SKM-1 (cell line): ENCODE measurements at regions not wholly inside any gene's neighbourhood (a gene's known extent, or its start where the extent isn't known, plus 50 kb on each side); places are given as distances from the start of the nearest gene placed in this dataset.
"Not testable (repeated sequence)": the region's sequence is repeated elsewhere in the genome, so short reads cannot be mapped to it uniquely, and the experiment has no call there.

Source experiments
- DNase-seq: peaks from one replicate; lab custom pipeline; 2025; ENCODE audit not compliant: unreplicated experiment; lab: John Stamatoyannopoulos, UW

DNA sequence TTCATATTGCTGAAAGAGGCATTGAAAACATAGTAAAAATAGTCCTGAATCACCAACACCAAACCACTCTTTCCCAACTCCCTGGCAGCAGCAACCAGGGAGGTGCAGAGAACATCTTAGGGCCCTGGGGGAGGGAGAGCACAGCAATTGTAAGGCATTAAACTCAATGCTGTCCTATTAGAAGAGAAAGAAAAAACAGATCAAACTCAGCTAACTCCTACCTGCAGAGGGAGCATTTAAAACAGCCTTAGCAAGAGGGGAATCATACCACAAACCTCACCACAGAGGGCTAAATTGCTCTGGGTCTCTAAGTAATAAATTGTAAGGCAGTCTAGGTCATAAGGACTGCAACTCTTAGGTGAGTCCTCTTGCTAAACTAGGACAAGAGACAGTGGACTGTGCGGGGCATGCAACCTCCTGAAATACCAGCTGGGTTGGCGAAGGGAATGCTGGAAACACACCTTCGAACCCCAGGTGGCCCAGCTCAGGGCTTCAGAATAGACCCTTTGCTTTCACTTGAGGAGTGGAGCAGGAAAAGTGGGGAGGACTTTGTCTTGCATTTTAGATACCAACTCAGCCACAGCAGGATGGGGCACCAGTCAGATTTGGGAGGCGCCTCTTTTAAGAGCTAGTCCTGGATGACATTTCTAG is 697.1 kb upstream of the FAT3 start:
- DNase-seq = no peak

DNA sequence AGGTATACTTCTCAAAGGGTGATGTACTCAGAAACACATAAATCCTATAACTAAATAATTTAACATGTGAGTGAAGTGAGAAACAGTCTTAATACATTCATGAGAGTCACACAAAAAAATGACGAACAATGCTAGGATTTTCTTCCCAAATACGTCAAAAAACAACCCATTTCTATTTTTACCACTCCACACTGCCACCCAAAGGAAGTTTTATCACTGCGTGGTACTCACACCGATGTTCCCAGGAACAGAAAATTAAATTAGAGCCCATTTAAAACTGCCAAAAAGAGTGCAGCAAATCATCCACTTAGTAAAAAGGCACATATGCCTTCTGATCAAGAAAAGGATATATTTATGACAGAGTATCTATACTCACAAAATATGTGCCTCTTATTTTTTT is 710.9 kb upstream of the FAT3 start:
- no peak for DNase-seq

DNA sequence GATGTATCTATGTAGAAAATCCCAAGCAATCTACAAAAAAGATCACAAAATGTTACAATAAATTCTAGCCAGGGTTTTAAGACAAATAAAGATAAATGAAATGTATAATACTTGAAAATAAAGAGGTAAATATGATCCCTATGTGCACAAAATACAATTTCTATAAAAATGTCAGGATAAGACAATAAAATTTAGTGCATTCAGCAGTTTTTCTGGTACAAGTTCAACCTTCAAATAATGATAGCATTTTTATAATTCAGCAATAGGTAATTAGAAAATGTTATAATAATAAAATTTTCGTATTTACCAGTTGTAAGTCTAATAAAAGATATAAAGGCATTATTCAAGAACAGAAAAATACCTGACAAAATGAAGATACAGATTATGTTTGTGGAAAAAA is 726.8 kb upstream of the FAT3 start:
- no peak for DNase-seq

DNA sequence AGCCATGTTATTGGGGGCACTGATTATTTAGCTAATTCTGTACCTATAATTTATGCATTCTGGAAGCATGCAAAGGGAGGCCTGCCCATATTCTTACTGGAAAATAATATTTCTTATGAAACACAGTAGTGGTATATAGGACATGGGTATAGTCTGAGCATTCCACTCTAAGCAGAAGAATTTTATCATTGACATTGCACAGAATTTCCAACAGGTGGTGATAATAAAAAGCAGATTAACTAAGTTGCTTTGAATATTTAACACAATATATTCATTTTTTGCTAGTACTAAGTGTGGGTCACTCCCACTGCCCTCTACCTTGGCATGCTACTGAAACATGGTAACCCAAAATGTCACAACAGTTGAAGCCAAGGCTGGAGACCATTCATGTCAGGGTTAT is 728.8 kb upstream of the FAT3 start:
- DNase-seq = no peak

DNA sequence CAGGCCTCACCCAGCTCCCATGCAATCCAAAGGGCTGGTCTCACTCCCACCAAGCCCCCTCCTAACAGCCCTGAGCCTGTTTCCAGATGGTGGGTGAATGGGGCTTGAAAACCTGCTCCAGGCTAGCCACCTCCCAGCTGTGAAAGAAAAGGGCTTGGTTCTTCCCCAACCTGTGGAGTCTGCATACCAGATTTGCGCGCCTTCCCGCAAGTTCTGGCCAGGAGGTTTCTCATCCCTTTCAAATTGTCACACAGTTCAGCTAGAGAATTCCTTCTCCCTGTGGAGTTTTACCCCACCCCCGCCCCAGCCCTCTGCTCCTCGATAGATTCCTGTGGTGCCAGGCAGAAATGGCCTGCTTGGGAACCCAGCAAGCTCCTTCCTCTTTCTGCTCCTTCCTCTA is 734.6 kb upstream of the FAT3 start:
- DNase-seq = no peak

DNA sequence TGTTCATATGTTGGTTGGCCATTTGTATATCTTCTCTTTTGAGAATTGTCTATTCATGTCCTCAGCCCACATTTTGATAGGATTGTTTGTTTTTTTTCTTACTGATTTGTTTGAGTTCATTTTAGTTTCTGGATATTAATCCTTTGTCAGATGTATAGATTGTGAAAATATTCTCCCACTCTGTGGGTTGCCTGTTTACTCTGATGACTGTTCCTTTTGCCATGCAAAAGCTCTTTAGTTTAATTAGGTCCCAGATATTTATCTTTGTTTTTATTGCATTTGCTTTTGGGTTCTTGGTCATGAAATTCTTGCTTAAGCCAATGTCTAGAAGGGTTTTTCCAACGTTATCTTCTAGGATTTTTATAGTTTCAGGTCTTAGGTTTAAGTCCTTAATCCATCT is 740.7 kb upstream of the FAT3 start:
- not testable (repeated sequence) for DNase-seq

DNA sequence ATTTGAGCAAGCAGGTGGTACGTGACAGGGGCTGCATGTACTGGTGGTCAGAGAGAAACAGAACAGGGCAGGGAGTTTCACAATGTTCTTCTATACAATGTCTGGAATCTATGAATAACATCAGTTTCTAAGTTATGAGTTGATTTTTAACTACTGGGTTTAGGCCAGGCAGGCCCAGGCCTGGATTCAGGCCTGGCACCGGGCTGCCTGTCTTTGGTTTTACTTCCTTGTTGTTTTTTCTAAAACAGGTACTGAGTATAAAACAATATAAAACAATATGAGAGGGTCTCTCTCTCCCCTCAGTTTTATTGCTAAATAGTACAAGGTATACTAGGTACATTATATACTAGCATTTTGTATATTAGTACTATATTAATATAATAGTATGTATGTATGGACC is 742.7 kb upstream of the FAT3 start:
- DNase-seq = not testable (repeated sequence)

DNA sequence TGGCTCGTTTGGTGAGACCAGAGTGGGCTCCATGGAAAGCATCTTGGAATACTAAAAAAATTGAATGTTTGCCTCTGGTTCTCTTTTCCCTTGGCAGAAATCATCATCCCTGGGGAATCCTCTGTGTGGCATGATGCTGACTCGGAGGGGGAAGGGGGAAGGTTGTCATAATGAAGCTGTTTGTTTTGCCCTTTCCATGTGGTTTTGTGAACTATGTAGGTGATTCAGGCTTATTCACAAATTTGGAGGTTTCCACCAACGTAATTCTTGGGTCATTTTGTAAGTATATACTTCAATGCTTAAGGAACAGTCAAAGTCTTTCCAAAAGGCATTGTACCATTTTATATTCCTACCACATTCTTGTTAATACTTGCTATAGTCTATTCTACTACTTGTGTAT is 754.0 kb upstream of the FAT3 start:
- no peak for DNase-seq

DNA sequence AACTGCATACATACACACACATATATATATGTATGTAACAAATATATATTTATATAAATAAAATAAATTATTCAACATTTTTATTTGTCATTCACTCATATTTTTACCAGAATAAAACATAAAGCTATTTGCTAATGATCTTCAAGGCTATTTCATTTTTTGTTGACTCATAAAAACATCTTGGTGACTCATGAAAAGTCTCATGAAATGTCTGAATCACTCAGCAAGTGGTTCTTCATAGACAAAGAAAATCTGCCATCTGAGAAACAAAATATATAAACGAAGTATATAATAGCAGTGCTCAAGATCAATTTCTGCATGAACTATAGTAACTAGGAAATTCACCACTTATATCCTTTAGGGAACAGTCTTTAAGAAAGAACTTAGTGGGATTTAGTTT is 764.8 kb upstream of the FAT3 start:
- no peak for DNase-seq

DNA sequence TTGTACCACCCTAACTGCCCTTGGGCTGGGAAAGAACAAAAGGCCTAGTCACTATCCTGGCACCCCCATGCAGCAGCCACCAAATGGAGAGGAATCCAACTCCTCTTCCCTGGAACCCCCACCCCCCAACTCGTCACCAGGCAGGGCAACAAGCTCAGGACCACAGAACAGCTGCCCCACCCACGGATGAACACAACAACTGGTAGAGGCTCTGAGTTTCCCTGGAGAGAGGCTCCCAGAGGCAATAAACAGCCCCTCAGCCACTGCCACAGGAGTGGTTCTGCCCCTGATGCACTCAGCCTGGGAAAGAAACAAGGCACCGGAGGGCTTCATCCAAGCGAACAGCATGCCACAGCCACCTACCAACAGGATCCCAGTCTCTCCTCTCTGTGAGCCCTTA is 778.4 kb upstream of the FAT3 start:
- DNase-seq = no peak

DNA sequence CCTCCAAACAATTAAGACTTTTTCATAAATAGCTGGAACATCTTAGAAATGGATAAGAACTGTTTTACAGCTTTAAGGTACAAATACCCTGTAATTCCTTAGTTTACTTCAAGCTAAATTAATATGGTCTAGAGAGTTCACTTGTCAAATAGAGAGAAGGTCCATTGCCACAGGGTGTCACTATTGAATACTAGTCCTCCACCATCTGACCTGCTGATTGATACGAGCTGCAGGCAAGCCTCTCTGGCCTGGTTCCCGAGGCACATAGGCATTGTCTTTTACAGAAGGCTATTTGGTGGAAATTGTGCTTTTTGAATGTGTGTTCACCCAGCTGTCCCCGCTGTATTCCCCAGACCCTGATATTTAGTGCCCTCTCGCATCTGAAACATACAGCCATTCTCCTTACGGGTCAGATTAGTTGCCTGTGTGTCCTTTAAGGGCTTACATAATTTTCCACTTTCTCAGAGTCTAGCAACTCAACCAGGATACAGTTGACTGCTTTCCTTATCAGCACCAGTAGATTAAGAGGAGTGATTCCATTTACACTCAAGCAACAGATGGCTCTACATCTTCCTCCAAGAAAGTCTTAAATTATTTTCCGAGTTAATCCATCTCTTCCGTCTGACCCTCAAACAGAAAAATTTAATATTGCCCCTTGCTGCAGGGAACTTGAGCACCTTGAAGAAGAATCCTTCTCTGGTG is 788.8 kb upstream of the FAT3 start:
- DNase-seq = no peak

DNA sequence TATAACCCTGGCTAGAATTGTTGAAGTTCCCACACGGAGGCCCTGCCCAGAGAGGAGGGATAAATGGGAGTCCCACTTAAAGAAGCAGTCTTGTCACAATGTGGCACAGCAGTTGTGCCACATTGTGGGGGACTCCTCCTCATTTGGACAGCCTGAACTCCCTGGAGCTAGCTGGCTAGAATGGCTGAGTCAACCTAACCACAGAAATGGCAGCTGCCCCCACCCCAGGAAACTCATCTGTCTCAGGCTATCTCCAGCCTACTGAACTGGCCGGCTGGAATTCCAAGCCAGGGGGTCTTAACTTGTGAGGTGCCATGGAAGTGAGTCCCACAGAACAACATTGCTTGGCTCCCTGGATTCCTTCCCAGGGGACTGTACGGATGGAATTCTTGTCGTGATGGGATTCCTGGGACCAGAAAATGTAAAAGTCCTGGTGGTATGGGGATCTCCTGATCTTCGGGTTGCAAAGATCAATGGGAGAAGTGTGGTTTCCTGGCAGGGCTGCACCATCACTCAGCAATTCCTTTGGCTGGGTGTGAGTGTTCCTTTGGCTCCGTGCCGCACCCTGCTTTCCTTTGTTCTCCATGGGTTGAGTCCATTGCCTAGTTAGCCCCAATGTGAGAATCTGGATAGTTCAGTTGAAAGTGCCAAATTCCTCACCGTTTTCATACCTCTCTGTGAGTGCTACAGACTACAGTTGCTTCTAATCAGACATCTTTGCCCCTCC is 791.2 kb upstream of the FAT3 start:
- DNase-seq = no peak

DNA sequence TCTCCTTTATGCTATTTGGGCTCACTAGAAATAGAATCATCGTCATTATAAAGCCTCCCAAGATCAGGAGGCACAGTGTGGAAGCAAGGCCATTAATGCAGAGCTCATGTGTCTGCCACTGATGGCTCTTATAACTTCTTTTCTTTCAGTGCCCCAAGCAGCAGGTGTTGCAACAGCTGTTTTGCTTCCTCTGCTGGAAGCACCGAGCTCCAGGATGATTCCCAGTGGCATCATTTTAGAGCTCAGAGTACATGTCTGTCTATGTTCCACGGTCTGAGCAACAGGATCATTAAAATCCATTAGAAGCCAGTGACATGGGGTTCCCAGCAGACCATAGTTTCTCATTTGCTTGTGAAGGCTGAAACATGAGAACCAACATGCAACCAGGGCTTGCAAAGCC is 803.0 kb upstream of the FAT3 start:
- no peak for DNase-seq

DNA sequence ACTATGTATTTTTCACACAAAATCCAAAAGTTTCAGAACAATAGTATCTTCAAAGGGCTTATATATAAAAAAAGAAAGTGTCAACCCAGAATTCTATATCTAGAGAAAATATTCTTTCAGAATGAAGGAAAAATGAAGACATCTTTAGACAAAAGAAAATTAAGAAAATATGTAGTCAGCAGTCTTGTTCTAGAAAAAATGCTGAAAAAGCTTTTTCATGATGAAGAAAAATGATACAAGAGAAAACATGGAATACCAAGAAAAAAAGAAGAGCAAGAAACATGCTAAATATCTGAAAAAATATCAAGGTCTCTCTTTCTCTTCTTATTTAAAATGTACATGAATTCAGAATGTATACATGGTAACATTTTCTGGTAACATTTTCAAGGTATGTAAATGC is 816.8 kb upstream of the FAT3 start:
- DNase-seq = no peak

DNA sequence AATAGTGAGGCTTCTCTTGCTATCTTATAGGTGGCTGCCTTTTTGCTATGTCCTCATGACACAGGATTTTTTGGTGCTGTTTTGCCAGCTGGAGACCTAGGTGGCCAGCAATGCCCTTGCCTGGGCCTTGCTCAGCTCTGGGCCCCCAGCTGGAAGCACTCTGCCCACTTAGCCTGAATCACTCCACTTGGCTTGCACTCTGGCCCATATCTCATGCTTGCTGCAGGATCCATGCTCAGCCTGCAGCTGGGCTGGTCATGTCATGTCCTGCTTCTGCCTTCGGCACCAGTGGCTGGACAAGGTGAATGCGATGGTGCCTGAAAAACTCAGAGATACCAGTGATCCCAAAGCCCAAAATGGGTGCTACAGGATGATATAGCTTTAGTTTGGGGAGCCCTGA is 818.6 kb upstream of the FAT3 start:
- DNase-seq = no peak

DNA sequence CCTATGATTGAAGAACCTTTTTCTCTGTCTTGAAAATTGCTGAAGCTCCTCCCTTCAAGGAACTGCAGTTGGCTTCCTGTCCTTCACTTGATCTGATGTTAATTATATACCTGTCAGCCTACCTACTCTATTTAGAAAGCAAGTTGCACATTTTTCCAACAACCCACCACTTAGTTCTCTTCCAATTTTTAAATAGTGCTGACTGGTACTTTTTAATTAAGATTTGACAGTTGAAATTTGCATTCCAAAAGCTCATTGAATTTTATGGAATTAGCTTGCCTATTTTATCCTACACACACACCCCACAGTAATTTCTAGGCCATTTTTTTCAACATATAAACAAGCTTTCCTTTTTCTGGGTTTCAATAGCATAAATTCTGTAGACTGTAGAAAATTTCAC is 820.3 kb upstream of the FAT3 start:
- DNase-seq = no peak

DNA sequence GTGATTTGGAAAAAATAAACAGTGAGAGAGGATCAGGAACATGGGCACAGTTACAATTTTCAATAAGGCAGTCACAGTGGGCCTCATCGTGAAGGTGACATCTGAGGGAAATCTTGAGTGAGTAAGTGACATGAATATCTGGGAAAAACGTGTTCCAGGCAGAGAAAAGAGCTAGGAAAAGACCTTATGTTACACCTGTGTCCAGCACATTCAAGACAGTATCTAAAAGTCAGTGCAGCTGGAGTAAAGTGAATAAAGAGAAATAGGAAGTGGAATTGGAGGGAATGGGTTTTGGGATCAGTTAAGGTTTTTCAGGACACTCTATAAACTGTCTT is 827.5 kb upstream of the FAT3 start:
- DNase-seq = no peak

DNA sequence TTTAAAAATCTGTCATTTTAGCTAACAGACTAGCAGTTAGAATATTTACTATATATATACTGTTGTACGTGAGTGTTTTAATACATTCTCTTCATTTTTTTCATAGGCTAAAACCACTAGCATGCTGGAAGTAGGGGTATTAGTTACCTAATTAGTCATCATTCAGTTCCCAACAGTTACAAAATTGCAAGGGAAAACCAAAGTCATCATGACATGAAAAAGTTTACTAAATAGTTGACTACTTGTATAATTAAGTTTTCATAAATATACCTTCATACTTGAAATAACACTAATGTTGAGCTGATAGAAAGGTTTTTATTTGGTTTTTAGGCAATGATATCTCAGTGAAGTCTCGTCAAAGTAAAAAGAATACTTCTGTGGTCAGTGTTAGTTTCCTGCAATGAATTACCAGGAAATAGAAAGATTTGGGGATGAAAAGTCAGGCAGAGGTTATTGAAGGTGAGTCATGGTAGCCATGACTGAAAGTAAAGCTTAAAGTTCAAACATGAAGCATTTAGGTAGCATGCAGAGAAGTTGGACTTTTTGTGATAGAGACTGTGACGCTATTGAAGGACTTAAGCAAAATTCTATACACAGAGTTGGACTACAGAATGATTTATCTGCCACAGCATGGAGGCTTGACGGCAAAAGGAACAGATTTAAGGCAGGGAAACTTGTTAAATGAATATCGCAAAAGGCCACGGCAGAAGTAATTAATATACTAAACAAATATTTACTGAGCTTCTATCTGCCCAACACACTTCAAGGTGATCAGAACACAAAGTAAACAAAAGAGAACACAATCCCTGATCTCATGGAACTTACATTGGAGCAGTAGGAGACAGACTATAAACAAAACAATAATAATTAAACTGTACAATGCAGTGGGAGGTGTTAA is 828.1 kb upstream of the FAT3 start:
- no peak for DNase-seq

DNA sequence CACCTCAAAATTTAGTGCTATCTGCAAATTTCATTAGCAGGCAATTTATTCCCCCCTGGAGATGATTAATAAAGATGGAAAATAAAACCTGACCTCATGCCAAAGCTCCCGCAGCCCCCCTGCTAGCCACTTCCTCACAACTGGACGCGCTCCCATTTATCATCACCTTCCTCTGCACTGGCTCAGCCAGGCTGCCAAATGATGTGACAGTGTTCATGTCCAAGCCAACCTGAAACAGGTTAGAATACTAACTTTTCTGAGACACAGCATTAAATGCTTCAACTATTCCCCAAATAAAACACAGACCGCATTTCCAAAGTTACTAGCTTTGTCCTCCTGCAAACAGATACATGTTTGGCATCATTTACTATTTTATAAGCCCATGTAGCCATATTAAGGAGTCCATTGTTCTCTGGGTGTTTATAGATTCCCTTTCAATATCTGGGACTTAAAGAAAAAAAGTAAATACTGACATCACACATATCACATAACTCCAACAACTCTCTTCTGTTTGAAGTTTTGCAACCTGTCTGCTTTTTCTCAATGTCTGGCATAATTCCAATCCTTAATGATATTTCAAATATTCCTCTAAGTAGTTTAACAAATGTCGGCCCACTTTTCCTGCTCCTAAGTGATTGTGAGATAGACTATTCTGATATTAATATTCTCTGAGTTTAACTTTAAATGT is 829.7 kb upstream of the FAT3 start:
- no peak for DNase-seq

DNA sequence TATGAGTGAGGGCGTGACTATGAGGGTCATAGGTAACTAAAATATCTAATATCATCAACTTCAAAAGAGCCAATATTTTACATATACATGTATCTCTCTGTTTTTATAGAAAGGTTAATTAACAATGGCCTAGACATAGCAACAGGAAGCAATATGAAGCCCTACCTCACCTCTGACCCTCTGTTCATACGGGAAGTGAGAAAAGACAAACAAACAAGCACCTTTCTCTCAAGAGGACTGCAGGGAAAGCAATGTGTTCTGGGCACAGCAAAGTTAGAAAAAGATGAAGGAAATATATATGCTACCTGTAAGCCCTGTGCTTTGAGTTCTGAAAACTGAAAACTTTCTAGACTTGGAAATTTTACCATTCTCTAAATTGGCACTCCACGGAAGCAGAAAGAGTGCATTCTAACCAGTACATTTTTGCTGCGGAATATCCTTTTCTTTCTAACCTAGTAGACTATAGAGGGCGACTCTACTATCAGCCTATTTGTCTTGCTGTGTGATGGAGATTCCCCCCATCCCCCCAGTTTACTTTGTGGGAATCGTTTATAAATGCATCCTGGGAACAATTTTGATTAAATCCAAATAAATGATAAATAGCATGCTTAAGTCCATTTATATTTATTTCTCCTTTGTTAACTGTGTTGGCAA is 830.4 kb upstream of the FAT3 start:
- no peak for DNase-seq

DNA sequence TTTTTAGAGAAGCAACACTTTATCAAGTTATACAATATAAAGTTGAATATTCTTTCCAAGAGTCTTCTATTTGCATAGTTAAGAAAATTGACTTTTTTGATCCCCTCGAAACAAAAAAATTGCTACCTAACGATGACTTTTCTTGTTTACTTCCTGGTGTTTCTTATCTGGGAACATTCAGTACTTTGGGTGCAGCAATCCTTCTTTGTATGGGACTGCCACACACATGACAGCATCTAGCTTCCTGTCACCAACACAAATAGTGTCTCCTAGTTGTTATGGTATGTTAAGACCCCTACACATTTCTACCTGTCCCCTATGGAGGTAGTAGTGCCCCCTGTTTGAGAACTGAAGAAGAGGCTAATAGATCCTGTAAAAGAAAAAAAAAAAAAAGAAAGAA is 841.7 kb upstream of the FAT3 start:
- no peak for DNase-seq
